Naive B cell (primary cell): ENCODE measurements at regions not wholly inside any gene's neighbourhood (a gene's known extent, or its start where the extent isn't known, plus 50 kb on each side); places are given as distances from the start of the nearest gene placed in this dataset.
A peak's percentile ranks its signal among the peaks of the same experiment; 100 is the strongest.
"Not testable (repeated sequence)": the region's sequence is repeated elsewhere in the genome, so short reads cannot be mapped to it uniquely, and the experiment has no call there.

Experiments used
- ATAC-seq, 2 donors: fragments of 150-1000 bp; cut with Tn5 transposase; 2 replicates each; pipeline ENCODE4 v1.10.0; 2021; ENCODE audit warnings: low read depth in 2 of 2, mild to moderate bottlenecking in 2 of 2, moderate library complexity in 2 of 2
- DNase-seq: peaks from one replicate; pipeline ENCODE4 v3.0.0; 2022
- H3K27ac Mint-ChIP-seq, 6 donors: one replicate each; pipeline ENCODE4 v1.8.0; 2020 to 2022; ENCODE audit warnings: mild to moderate bottlenecking in 6 of 6, mixed read lengths in 6 of 6, moderate library complexity in 5 of 6, inconsistent platforms in 2 of 6
- H3K27me3 Mint-ChIP-seq, 3 donors: one replicate each; pipeline ENCODE4 v1.8.0; 2021 to 2022; ENCODE audit warnings: mixed read lengths in 3 of 3, mild to moderate bottlenecking in 1 of 3
- H3K36me3 Mint-ChIP-seq, 2 donors: one replicate each; pipeline ENCODE4 v1.8.0; 2020 to 2022; ENCODE audit warnings: mixed read lengths in 2 of 2, inconsistent platforms in 1 of 2, mild to moderate bottlenecking in 1 of 2
- H3K4me1 Mint-ChIP-seq, 3 donors: one replicate each; pipeline ENCODE4 v1.8.0; 2020 to 2022; ENCODE audit warnings: mixed read lengths in 3 of 3, inconsistent platforms in 1 of 3, mild to moderate bottlenecking in 1 of 3, moderate library complexity in 1 of 3
- H3K4me3 Mint-ChIP-seq, 8 donors: one replicate each; pipeline ENCODE4 v1.8.0; 2020 to 2022; ENCODE audit warnings: mild to moderate bottlenecking in 8 of 8, mixed read lengths in 8 of 8, moderate library complexity in 8 of 8, inconsistent platforms in 2 of 8
- H3K9me3 Mint-ChIP-seq, 7 donors: one replicate each; pipeline ENCODE4 v1.8.0; 2020 to 2022; ENCODE audit warnings: mixed read lengths in 7 of 7, mild to moderate bottlenecking in 5 of 7, inconsistent platforms in 2 of 7, moderate library complexity in 1 of 7

DNA sequence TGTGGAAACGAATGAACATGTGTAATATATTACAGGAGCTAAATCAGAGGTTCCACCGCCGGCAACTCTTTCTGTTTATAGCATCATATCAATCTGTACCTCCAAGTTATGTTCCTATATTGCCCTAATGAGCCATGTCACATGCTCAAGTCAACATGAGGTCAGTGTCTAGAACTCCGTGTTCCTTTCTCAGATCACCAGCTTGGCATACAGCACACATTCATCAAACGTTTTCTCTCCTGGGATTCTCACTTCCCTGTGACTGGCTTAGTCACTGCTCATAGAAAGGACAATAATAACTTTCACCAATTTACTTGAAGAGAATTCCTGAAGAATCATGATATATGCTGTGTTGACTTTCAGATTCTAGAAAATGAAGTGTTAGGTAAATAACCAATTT, 532.0 kb upstream of the SPANXN1 start:
- H3K4me3 Mint-ChIP-seq, result no peak overlapping the region

DNA sequence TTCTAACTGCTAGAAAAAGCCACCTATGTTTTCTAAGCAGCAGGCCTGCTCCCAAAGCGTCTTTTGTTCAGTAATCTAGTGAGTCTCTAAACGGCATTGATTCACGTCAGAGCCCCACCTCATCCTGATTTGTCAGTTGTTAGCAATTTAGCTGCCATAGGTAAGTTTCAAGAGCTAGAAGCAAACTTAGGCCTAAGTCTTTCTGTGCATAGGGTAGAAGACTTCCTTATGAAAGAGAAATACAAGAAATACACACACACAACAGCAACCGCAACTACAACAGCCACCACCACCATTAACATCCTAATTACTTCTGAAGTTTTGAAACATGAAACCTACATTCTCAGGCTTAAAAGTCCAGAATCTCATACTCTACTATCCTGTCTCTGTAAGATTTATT, 531.1 kb upstream of the SPANXN1 start:
- Mint-ChIP-seq H3K4me1 (no peaks in the 10 kb centered on the region), H3K27ac (no peak overlapping the region), H3K4me3 (no peak overlapping the region), H3K27me3 (no peaks in the 10 kb centered on the region), H3K36me3 (no peaks in the 10 kb centered on the region), H3K9me3 (peaks cover 0 to 4% (median 0%) of the 10 kb centered on the region in 7 donors)
- no peak for ATAC-seq
- DNase-seq, result no peak

More for the DNA sequence above, 532.0 kb upstream of the SPANXN1 start:
- Mint-ChIP-seq H3K27me3 (no peaks in the 10 kb centered on the region), H3K27ac (no peak overlapping the region), H3K9me3 (peaks cover 0 to 4% (median 0%) of the 10 kb centered on the region in 7 donors), H3K36me3 (no peaks in the 10 kb centered on the region), H3K4me1 (no peaks in the 10 kb centered on the region)
- ATAC-seq, result no peak
- no peak for DNase-seq

DNA sequence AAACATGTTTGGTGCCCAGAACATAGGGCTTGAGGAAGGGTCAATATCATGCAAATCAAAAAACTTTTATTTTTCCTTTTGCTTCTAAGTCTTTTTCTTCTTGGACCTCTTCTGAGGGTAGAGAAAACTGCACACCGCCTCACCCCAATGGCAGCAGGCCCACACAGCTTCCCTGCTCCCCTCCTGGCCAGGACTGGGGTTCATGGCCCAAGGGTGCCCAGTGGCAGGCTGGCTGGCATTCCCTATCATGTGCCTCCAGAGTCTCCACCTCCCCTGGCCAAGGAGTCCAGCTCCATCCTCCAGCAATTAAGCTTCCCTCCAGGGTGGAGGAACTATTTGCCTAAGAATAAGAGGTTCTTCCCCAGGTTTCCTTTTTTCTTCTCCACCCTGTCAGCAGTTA, 529.6 kb upstream of the SPANXN1 start:
- Mint-ChIP-seq H3K36me3 (no peaks in the 10 kb centered on the region), H3K4me3 (no peak overlapping the region), H3K27ac (no peak overlapping the region), H3K9me3 (peaks cover 0 to 4% (median 0%) of the 10 kb centered on the region in 7 donors), H3K4me1 (no peaks in the 10 kb centered on the region), H3K27me3 (no peaks in the 10 kb centered on the region)
- ATAC-seq, result no peak
- no peak for DNase-seq

DNA sequence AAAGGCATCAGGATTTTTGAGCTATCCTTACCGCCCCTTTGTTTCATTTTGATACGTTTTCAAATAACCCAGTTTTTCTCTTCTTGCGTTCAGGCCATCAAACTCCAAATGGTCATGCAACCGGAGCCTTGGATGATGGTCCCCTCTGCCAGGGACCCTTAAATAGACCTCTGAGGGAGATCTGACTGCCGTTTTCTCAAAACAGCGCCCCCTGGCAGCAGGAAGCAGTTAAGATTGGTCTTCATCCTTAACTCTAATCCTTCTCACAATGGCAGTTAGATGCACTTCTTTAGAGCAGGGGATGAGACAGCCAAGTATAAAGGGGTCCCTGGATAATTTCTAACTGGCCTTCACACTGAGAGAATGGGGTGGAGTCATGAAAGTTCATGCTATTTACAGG, 525.0 kb upstream of the SPANXN1 start:
- ATAC-seq (no peak), DNase-seq (no peak)
- Mint-ChIP-seq H3K4me1 (no peaks in the 10 kb centered on the region), H3K36me3 (no peaks in the 10 kb centered on the region), H3K27ac (no peak overlapping the region), H3K27me3 (no peaks in the 10 kb centered on the region), H3K4me3 (no peak overlapping the region), H3K9me3 (peaks cover 0 to 4% (median 0%) of the 10 kb centered on the region in 7 donors)

DNA sequence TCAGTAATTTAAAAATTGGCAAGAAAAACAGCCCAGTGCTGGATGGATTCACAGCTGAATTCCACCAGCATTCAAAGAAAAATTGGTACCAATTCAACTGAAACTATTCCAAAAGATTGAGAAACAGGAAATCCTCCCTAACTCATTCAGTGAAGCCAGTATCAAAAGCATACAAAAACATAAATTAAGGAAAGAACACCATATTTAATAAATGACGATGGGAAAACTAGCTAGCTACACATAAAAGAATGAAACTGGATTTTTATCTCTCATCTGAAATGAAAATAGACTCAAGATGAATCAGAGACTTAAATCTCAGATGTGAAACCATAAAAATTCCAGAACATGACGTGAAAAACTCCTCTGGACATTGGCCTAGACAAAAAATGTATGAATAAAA, 516.8 kb upstream of the SPANXN1 start:
- no peak overlapping the region for H3K4me3 Mint-ChIP-seq
- no peak for DNase-seq
- no peaks in the 10 kb centered on the region for H3K4me1 Mint-ChIP-seq
- no peaks in the 10 kb centered on the region for H3K36me3 Mint-ChIP-seq
- ATAC-seq, result no peak
- peaks cover 0 to 8% (median 3%) of the 10 kb centered on the region in 7 donors for H3K9me3 Mint-ChIP-seq
- no peaks in the 10 kb centered on the region for H3K27me3 Mint-ChIP-seq
- no peak overlapping the region for H3K27ac Mint-ChIP-seq

DNA sequence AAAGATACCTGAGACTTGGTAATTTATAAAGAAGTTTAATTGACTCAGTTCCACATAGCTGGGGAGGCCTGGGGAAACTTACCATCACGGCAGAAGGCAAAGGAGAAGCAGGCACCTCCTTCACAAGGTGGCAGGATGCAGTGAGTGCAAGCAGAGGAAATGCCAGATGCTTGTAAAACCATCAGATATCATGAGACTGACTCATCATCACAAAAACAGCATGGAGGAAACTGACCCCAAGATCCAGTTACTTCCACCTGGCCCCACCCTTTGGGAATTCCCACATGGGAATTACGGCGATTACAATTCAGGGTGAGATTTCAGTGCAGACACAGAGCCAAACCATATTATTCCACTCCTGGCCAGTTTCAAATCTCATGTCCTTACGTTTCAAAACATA, 514.7 kb upstream of the SPANXN1 start:
- Mint-ChIP-seq H3K4me1 (no peaks in the 10 kb centered on the region), H3K4me3 (no peak overlapping the region), H3K27ac (no peak overlapping the region), H3K9me3 (peaks cover 0 to 8% (median 3%) of the 10 kb centered on the region in 7 donors), H3K36me3 (no peaks in the 10 kb centered on the region), H3K27me3 (no peaks in the 10 kb centered on the region)
- DNase-seq, result no peak
- ATAC-seq, result no peak

DNA sequence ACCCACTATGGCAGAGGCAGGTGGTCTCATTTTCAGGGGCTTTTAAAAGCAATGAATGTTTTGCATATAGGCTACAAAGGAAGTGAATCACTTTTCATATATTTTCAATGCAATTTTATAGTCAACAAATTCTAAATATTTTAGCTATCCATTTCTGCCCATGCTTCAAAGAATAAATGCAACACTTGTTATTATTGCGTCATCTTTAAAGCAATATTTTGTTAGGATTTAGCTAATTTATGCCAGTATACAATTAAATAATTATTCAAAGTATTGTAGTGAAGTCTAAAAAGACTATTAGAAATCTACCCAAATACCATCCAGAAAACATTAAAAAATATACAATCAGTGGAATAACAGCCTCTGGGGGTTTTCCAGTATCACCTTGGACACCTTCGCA, 509.1 kb upstream of the SPANXN1 start:
- no peak overlapping the region for H3K4me3 Mint-ChIP-seq
- no peak overlapping the region for H3K27ac Mint-ChIP-seq
- H3K4me1 Mint-ChIP-seq, result no peaks in the 10 kb centered on the region
- H3K9me3 Mint-ChIP-seq, result peaks cover 0 to 5% (median 3%) of the 10 kb centered on the region in 7 donors
- H3K27me3 Mint-ChIP-seq, result no peaks in the 10 kb centered on the region
- DNase-seq (no peak), ATAC-seq (no peak)
- H3K36me3 Mint-ChIP-seq, result no peaks in the 10 kb centered on the region

DNA sequence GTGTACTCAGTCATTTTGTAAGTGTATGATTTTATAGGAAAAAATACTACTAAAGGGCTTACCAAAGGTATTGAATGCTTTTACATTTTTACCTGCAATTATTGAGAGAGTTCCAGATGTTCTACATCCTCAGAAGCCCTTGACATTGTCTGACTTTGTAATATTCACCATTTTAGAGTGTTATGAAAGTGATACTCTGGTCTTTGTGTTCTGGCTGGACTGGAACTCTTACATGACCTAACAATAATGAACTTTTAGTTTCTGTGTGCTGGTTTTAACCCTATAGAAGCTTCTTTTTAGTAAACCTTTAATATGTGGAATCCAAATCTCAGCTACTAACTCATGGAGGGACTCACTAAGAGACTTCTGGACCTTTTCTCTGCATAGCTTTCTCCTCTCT, 478.8 kb upstream of the SPANXN1 start:
- DNase-seq (no peak), ATAC-seq (no peak)
- no peaks in the 10 kb centered on the region for H3K27me3 Mint-ChIP-seq
- H3K27ac Mint-ChIP-seq, result no peak overlapping the region
- peaks cover 0 to 9% (median 5%) of the 10 kb centered on the region in 7 donors for H3K9me3 Mint-ChIP-seq
- H3K4me1 Mint-ChIP-seq, result no peaks in the 10 kb centered on the region
- H3K4me3 Mint-ChIP-seq, result peak overlapping the region in 1 of 8 donors; percentile 41
- H3K36me3 Mint-ChIP-seq, result no peaks in the 10 kb centered on the region

DNA sequence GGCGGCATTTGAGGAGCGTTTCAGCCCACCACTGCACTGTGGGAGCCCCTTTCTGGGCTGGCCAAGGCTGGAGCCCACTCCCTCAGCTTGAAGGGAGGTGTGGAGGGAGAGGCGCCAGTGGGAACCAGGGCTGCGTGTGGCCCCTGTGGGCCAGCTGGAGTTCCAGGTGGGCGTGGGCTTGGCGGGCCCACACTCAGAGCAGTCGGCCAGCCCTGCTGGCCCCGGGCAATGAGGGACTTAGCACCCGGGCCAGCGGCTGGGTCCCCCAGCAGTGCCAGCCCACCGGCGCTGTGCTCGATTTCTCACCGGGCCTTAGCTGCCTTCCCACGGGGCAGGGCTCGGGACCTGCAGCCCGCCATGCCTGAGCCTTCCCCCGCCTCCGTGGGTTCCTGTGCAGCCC, 463.8 kb upstream of the SPANXN1 start:
- H3K4me3 Mint-ChIP-seq, H3K4me1 Mint-ChIP-seq, DNase-seq, ATAC-seq, H3K27me3 Mint-ChIP-seq, H3K36me3 Mint-ChIP-seq, H3K27ac Mint-ChIP-seq: not testable (repeated sequence)
- peaks cover 3 to 27% (median 7%) of the 10 kb centered on the region in 7 donors for H3K9me3 Mint-ChIP-seq

DNA sequence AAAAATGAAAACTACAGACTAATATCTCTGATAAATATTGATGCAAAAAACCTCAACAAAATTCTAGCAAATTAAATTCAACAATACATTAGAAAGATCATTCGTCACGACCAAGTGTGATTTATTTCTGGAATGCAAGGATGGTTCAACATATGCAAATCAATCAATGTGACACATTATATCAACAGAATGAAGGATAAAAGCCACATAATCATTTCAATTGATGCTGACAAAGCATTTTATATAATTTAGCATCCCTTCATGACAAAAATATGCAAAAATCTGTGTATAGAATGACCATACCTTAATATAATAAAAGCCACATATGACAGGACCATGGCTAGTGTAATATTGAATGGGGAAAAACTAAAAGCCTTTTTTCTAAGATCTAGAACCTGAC, 457.2 kb upstream of the SPANXN1 start:
- H3K9me3 Mint-ChIP-seq, result peaks cover 3 to 50% (median 19%) of the 10 kb centered on the region in 7 donors
- no peaks in the 10 kb centered on the region for H3K36me3 Mint-ChIP-seq
- H3K4me1 Mint-ChIP-seq, result no peaks in the 10 kb centered on the region
- no peak overlapping the region for H3K27ac Mint-ChIP-seq
- ATAC-seq (no peak), DNase-seq (no peak)
- H3K4me3 Mint-ChIP-seq, result no peak overlapping the region
- no peaks in the 10 kb centered on the region for H3K27me3 Mint-ChIP-seq

DNA sequence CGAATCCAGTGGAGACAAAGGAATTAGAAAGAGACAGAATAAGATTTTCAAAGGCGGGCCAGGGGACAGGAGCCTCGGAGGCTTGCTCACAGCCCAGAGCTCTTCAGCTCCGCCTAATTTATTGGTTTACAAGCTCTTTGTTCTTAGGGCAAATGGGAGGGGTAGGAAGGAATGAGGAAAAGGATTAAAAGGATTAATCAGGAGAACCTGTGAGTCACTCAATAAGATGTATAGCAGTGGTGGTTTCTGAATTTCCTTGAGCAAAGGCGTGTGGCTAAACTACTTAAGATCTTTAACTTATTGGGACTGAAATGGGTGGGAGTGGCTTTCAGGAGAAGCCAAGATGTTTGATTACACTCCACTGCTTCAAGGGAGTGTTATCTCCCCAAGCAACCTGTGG, 456.0 kb upstream of the SPANXN1 start:
- Mint-ChIP-seq H3K4me3 (no peak overlapping the region), H3K9me3 (peaks cover 3 to 44% (median 14%) of the 10 kb centered on the region in 7 donors), H3K36me3 (no peaks in the 10 kb centered on the region), H3K27me3 (no peaks in the 10 kb centered on the region), H3K4me1 (no peaks in the 10 kb centered on the region), H3K27ac (no peak overlapping the region)
- no peak for DNase-seq
- ATAC-seq, result no peak

DNA sequence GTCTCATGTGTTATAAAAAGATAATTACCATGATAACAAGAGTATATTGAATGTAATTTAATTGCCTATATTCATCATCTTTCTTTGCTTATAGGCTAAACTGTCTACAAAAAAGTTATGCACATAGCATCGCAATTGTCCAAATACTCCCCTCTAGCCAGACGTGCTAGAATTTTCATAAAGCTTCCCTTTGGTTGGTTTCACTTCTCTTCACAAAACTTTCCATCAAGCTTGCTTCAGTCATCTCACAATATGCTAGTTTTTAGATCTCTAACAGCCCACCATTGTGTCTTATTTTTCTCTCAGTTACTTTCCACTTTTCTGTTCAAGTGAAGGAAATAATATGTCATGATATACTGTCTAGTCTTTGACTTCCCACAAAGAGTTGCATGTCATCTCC, 448.3 kb upstream of the SPANXN1 start:
- no peak overlapping the region for H3K4me3 Mint-ChIP-seq
- ATAC-seq (no peak), DNase-seq (no peak)
- peaks cover 0 to 5% (median 0%) of the 10 kb centered on the region in 7 donors for H3K9me3 Mint-ChIP-seq
- H3K4me1 Mint-ChIP-seq, result no peaks in the 10 kb centered on the region
- no peaks in the 10 kb centered on the region for H3K27me3 Mint-ChIP-seq
- H3K36me3 Mint-ChIP-seq, result no peaks in the 10 kb centered on the region
- no peak overlapping the region for H3K27ac Mint-ChIP-seq

DNA sequence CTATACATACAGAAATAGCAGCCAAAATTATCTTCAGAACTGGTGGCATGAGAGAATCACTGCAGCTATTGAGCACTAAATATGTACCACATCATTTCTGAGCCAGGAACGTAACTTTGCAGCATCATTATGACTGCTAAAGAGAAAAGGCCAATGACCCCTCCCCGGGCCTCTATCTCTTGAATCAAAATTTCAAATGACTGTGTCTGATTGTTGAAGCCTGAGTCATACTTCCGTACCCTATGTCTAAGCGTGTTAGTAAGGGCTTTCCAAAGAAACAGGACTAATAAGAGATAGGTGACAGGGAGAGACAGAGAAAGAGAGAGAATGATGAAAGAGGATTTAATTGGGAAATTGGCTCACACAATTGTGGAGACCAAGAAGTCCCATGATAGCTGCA, 445.5 kb upstream of the SPANXN1 start:
- DNase-seq, result no peak
- Mint-ChIP-seq H3K27me3 (no peaks in the 10 kb centered on the region), H3K4me1 (no peaks in the 10 kb centered on the region), H3K9me3 (peaks cover 0 to 5% (median 0%) of the 10 kb centered on the region in 7 donors), H3K4me3 (no peak overlapping the region), H3K27ac (no peak overlapping the region), H3K36me3 (no peaks in the 10 kb centered on the region)
- no peak for ATAC-seq

DNA sequence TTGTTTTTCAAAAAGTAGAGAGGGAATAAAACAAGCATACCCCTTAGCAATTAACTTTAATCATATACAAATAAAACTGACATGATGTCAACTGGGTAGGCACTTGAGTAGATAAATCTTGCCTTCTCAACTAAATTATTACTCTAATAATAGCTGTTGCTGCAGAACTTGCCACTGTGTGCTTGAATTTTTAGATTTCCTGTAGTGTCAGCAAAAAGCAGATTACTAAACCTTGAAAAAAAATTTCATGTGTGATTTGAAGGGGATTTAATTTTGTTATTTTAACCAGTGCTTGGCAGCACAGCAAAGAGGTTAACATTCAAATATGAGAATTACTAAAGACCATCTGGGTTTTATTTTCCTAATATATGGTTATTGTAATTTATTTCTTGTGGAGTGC, 438.3 kb upstream of the SPANXN1 start:
- Mint-ChIP-seq H3K9me3 (peaks cover 0 to 9% (median 0%) of the 10 kb centered on the region in 7 donors), H3K36me3 (no peaks in the 10 kb centered on the region), H3K4me1 (no peaks in the 10 kb centered on the region), H3K27me3 (no peaks in the 10 kb centered on the region), H3K4me3 (no peak overlapping the region), H3K27ac (no peak overlapping the region)
- no peak for DNase-seq
- no peak for ATAC-seq

DNA sequence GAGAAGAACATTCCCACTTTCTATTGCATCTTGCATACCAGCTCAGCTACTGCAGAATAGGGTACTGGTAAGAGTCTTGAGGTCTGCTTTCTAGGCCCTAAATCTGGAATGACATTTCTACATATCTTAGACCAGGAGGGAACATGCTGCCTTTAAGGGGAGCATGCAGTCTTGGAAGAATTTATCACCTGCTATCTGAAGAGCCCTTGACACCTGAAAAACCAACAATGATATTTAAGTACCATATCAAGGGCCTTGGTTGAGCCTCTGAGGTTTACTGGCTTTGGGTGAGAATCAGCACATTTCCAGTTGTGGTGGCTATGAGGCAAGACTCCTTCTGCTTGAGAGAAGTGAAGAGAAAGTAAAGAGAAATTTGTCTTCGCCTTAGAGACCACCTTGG, 436.8 kb upstream of the SPANXN1 start:
- Mint-ChIP-seq H3K27ac (no peak overlapping the region), H3K36me3 (no peaks in the 10 kb centered on the region), H3K4me1 (no peaks in the 10 kb centered on the region), H3K4me3 (no peak overlapping the region), H3K9me3 (peaks cover 0 to 9% (median 0%) of the 10 kb centered on the region in 7 donors), H3K27me3 (no peaks in the 10 kb centered on the region)
- ATAC-seq (no peak), DNase-seq (no peak)
